ENCODE measurements at regions not wholly inside any gene's neighbourhood (a gene's known extent, or its start where the extent isn't known, plus 50 kb on each side); places are given as distances from the start of the nearest gene placed in this dataset.
A peak's percentile ranks its signal among the peaks of the same experiment; 100 is the strongest.

GRCh38 chr4:162461952-162462351 is 298.2 kb upstream of the FSTL5 start:
- H3K27ac ChIP-seq (ENCODE audit: low read length): no peak overlapping the region
- no peak overlapping the region for H2AFZ ChIP-seq (ENCODE audit: low read length)
- no peaks in the 10 kb centered on the region for H4K20me1 ChIP-seq (ENCODE audit: insufficient read depth, low read length)
- no peaks in the 10 kb centered on the region for H3F3A ChIP-seq (ENCODE audit: insufficient read depth, low read length)
- H3K9me2 ChIP-seq (replicated peaks; ENCODE audit: insufficient read depth, low read length): no peaks in the 10 kb centered on the region
- H3K9me3 ChIP-seq (replicated peaks; ENCODE audit: insufficient read depth, low read length): no peaks in the 10 kb centered on the region
- H3K4me2 ChIP-seq (ENCODE audit: low read depth, low read length): no peak overlapping the region
- H3K4me3 ChIP-seq (ENCODE audit: low read length): no peak overlapping the region
- TF ChIP-seq CTCF (IDR thresholded peaks at IDR 0.05; ENCODE audit: low read length): peak; percentile 21; the same call in 1 of the 2 replicates
- no peak for TF ChIP-seq EZH2 (optimal IDR thresholded peaks at IDR 0.05; ENCODE audit: low read depth, low read length)
- no peak for TF ChIP-seq EZH2phosphoT487 (IDR thresholded peaks at IDR 0.05; ENCODE audit: low read length)
- H3K27me3 ChIP-seq (replicated peaks; ENCODE audit: insufficient read depth, low read length): no peaks in the 10 kb centered on the region
- H3K79me2 ChIP-seq (ENCODE audit: low read length): no peaks in the 10 kb centered on the region
- H3K36me3 ChIP-seq (replicated peaks; ENCODE audit: insufficient read depth, low read length): no peaks in the 10 kb centered on the region
- H3K9ac ChIP-seq (ENCODE audit: low read length): no peak overlapping the region
- no peaks in the 10 kb centered on the region for H3K4me1 ChIP-seq (ENCODE audit: low read length)
- peak; percentile 12 for DNase-seq

- Histone ChIP-seq H3K27ac (ENCODE audit: low read length) (no peak overlapping the region), H2AFZ (ENCODE audit: low read length) (no peak overlapping the region), H4K20me1 (ENCODE audit: insufficient read depth, low read length) (no peaks in the 10 kb centered on the region), H3K79me2 (ENCODE audit: low read length) (no peaks in the 10 kb centered on the region), H3K36me3 (replicated peaks; ENCODE audit: insufficient read depth, low read length) (no peaks in the 10 kb centered on the region), H3K4me1 (ENCODE audit: low read length) (no peaks in the 10 kb centered on the region), H3K9me3 (replicated peaks; ENCODE audit: insufficient read depth, low read length) (no peaks in the 10 kb centered on the region), H3K4me3 (ENCODE audit: low read length) (no peak overlapping the region), H3K9me2 (replicated peaks; ENCODE audit: insufficient read depth, low read length) (no peaks in the 10 kb centered on the region), H3K9ac (ENCODE audit: low read length) (no peak overlapping the region), H3F3A (ENCODE audit: insufficient read depth, low read length) (no peaks in the 10 kb centered on the region), H3K27me3 (replicated peaks; ENCODE audit: insufficient read depth, low read length) (no peaks in the 10 kb centered on the region), H3K4me2 (ENCODE audit: low read depth, low read length) (no peak overlapping the region)
- no peak for DNase-seq
- no peak for TF ChIP-seq CTCF (IDR thresholded peaks at IDR 0.05; ENCODE audit: low read length)
- no peak for TF ChIP-seq EZH2 (optimal IDR thresholded peaks at IDR 0.05; ENCODE audit: low read depth, low read length)
- no peak for TF ChIP-seq EZH2phosphoT487 (IDR thresholded peaks at IDR 0.05; ENCODE audit: low read length)
Measured at GRCh38 chr4:162458051-162458450, 294.3 kb upstream of the FSTL5 start.

GRCh38 chr4:162457071-162457865 is 293.5 kb upstream of the FSTL5 start:
- H3K4me2 ChIP-seq (ENCODE audit: low read depth, low read length): no peak overlapping the region
- no peaks in the 10 kb centered on the region for H3K9me2 ChIP-seq (replicated peaks; ENCODE audit: insufficient read depth, low read length)
- H3K4me1 ChIP-seq (ENCODE audit: low read length): no peaks in the 10 kb centered on the region
- H3K9ac ChIP-seq (ENCODE audit: low read length): no peak overlapping the region
- H3K9me3 ChIP-seq (replicated peaks; ENCODE audit: insufficient read depth, low read length): no peaks in the 10 kb centered on the region
- H3K27me3 ChIP-seq (replicated peaks; ENCODE audit: insufficient read depth, low read length): no peaks in the 10 kb centered on the region
- no peaks in the 10 kb centered on the region for H3F3A ChIP-seq (ENCODE audit: insufficient read depth, low read length)
- no peak for DNase-seq
- no peak for TF ChIP-seq EZH2phosphoT487 (IDR thresholded peaks at IDR 0.05; ENCODE audit: low read length)
- TF ChIP-seq CTCF (IDR thresholded peaks at IDR 0.05; ENCODE audit: low read length): no peak
- TF ChIP-seq EZH2 (optimal IDR thresholded peaks at IDR 0.05; ENCODE audit: low read depth, low read length): no peak
- H3K4me3 ChIP-seq (ENCODE audit: low read length): no peak overlapping the region
- H3K36me3 ChIP-seq (replicated peaks; ENCODE audit: insufficient read depth, low read length): no peaks in the 10 kb centered on the region
- no peak overlapping the region for H3K27ac ChIP-seq (ENCODE audit: low read length)
- no peak overlapping the region for H2AFZ ChIP-seq (ENCODE audit: low read length)
- no peaks in the 10 kb centered on the region for H3K79me2 ChIP-seq (ENCODE audit: low read length)
- no peaks in the 10 kb centered on the region for H4K20me1 ChIP-seq (ENCODE audit: insufficient read depth, low read length)
